22Rv1 (cell line): ENCODE measurements at regions not wholly inside any gene's neighbourhood (a gene's known extent, or its start where the extent isn't known, plus 50 kb on each side); places are given as distances from the start of the nearest gene placed in this dataset.

Source experiments
- H3K27ac ChIP-seq: fragments of 450-650 bp; 2 replicates; pipeline ENCODE4 v1.5.1; 2017
- ZFX ChIP-seq: fragments of 450-650 bp; IDR thresholded peaks from 2 replicates; pipeline ENCODE4 v1.6.1; 2017; ENCODE audit warnings: antibody characterized with exemption, borderline replicate concordance
- TF ChIP-seq, protein P1 (sequence below): fragments of 450-650 bp; IDR thresholded peaks from 2 replicates; pipeline ENCODE4 v1.5.1; 2017; ENCODE audit warnings: mild to moderate bottlenecking

DNA sequence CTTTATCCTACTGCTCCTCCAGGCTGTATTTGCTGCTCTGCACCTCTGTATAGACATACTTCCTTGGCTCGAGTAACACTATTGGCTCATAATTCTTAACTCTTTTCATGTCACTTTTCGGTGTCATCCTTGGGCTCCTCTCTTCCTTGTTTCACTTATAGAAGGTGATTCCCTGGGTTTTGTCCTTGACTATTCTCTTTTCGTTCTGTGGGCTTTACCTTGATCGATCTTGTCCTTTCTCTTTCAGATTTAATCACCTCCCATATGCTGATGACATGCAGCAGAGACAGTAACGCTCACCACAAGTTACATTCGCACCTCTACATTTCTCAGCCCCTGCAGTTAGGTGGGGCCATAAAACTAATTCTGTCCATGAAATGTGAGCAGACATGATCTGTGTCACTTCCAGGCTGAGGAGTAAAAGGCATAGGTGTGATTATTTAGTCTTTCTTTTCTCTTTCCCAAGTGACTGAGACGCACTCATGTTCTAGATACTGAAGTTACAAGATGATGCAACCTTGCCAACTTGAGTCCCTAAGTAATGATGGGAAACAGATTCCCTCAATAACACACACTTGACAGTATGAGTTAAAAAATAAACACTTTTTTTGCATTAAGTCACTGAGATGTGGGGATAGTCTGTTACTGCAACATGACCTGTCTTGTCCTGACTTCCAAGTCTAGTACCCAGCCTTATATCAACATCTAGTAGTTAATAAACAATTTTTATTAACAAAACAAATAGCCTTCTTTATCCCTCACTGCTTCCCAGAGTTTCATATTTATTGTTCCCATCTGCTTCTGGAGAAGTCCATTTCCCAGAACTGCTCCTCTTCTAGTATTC lies 49.9 kb upstream of the HAO2 start:
- no peak overlapping the region for H3K27ac ChIP-seq
- no peak for TF ChIP-seq ZFX
- TF ChIP-seq, protein P1, sequence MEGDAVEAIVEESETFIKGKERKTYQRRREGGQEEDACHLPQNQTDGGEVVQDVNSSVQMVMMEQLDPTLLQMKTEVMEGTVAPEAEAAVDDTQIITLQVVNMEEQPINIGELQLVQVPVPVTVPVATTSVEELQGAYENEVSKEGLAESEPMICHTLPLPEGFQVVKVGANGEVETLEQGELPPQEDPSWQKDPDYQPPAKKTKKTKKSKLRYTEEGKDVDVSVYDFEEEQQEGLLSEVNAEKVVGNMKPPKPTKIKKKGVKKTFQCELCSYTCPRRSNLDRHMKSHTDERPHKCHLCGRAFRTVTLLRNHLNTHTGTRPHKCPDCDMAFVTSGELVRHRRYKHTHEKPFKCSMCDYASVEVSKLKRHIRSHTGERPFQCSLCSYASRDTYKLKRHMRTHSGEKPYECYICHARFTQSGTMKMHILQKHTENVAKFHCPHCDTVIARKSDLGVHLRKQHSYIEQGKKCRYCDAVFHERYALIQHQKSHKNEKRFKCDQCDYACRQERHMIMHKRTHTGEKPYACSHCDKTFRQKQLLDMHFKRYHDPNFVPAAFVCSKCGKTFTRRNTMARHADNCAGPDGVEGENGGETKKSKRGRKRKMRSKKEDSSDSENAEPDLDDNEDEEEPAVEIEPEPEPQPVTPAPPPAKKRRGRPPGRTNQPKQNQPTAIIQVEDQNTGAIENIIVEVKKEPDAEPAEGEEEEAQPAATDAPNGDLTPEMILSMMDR = no peak
